B cell (primary cell): ENCODE measurements at regions not wholly inside any gene's neighbourhood (a gene's known extent, or its start where the extent isn't known, plus 50 kb on each side); places are given as distances from the start of the nearest gene placed in this dataset.

ENCODE experiments used
- ATAC-seq: fragments of 200-7000 bp; cut with Tn5 transposase; one replicate; pipeline ENCODE4 v1.10.0; 2021; ENCODE audit warnings: low read depth, mild to moderate bottlenecking, moderate number of reproducible peaks, moderate library complexity
- CTCF ChIA-PET: fragments of 350-600 bp; sonication (Branson Sonifier 250); formaldehyde crosslinking; loops from one replicate; lab custom pipeline; 2021; ENCODE audit warnings: antibody characterized with exemption, inconsistent platforms; lab: Charles Lee
- POLR2A ChIA-PET: fragments of 350-600 bp; sonication (Branson Sonifier 250); formaldehyde crosslinking; loops from one replicate; lab custom pipeline; 2021; ENCODE audit warnings: antibody characterized with exemption; lab: Charles Lee
- DNase-seq: peaks from one replicate; pipeline ENCODE4 v3.0.0; 2013
- H2AFZ ChIP-seq: 2 replicates; pipeline ENCODE4 v1.6.1; 2012; ENCODE audit warnings: mild to moderate bottlenecking, low read depth, low read length; ENCODE audit not compliant: insufficient read depth, poor library complexity, severe bottlenecking
- H3K27ac ChIP-seq, 2 donors: 1 replicate in 1 of 2; 2 replicates in 1 of 2; pipeline ENCODE4 v1.5.1; 2012 to 2013; ENCODE audit warnings: low read length in 2 of 2, mild to moderate bottlenecking in 2 of 2, moderate library complexity in 1 of 2
- H3K27me3 ChIP-seq, 4 experiments: fragments of 200-600 bp in 1 of 4; sonication (generic) in 1 of 4; replicated peaks in 1 of 4; 1 replicate in 2 of 4; 2 replicates in 2 of 4; pipeline versions ENCODE4 v1.6.1 to v1.7.0; 2013 to 2016; ENCODE audit warnings: low read length in 3 of 4, mild to moderate bottlenecking in 2 of 4, mixed read lengths in 1 of 4, moderate library complexity in 1 of 4; ENCODE audit not compliant: insufficient read depth in 4 of 4, control insufficient read depth in 3 of 4; ENCODE audit errors: control extremely low read depth in 1 of 4
- H3K36me3 ChIP-seq, 2 experiments: replicated peaks in 1 of 2; 1 replicate in 1 of 2; 2 replicates in 1 of 2; pipeline versions ENCODE4 v1.6.1 to v1.7.1; 2013; ENCODE audit warnings: low read length in 1 of 2; ENCODE audit not compliant: insufficient read depth in 2 of 2, control insufficient read depth in 1 of 2; ENCODE audit errors: control extremely low read depth in 1 of 2, extremely low read depth in 1 of 2
- H3K4me1 ChIP-seq, 2 donors: fragments of 200-600 bp in 1 of 2; sonication (generic) in 1 of 2; 1 replicate in 1 of 2; 2 replicates in 1 of 2; pipeline versions ENCODE4 v1.5.1 to v1.6.1; 2013 to 2017; ENCODE audit warnings: low read length in 2 of 2; ENCODE audit not compliant: control insufficient read depth in 2 of 2, insufficient read depth in 2 of 2
- H3K4me2 ChIP-seq: replicated peaks from 2 replicates; pipeline ENCODE3; 2012; ENCODE audit warnings: mild to moderate bottlenecking, low read depth, low read length; ENCODE audit not compliant: poor library complexity, severe bottlenecking
- H3K4me3 ChIP-seq, 5 experiments: fragments of 200-600 bp in 1 of 5; sonication (generic) in 1 of 5; 1 replicate in 3 of 5; 2 replicates in 2 of 5; pipeline versions ENCODE4 v1.5.1 to v1.7.0; 2011 to 2016; ENCODE audit warnings: low read length in 4 of 5, mild to moderate bottlenecking in 4 of 5, low read depth in 2 of 5, control low read depth in 1 of 5, moderate library complexity in 1 of 5; ENCODE audit not compliant: insufficient read depth in 1 of 5; ENCODE audit errors: control extremely low read depth in 1 of 5, extremely low read depth in 1 of 5
- H3K79me2 ChIP-seq: fragments of 200-600 bp; sonication (generic); one replicate; pipeline ENCODE4 v1.6.0; 2016; ENCODE audit warnings: low read length; ENCODE audit not compliant: control insufficient read depth, insufficient read depth
- H3K9ac ChIP-seq: fragments of 200-600 bp; sonication (generic); 2 replicates; pipeline ENCODE4 v1.6.1; 2017; ENCODE audit warnings: mild to moderate bottlenecking, low read length, moderate library complexity
- H3K9me3 ChIP-seq, 3 donors: one replicate each; pipeline versions ENCODE4 v1.6.1 to v1.7.1; 2013; ENCODE audit warnings: low read length in 2 of 3; ENCODE audit not compliant: control insufficient read depth in 2 of 3, insufficient read depth in 1 of 3; ENCODE audit errors: control extremely low read depth in 1 of 3
- H4K20me1 ChIP-seq: 2 replicates; pipeline ENCODE4 v1.6.0; 2012; ENCODE audit warnings: mild to moderate bottlenecking, low read length; ENCODE audit not compliant: insufficient read depth, control insufficient read depth, poor library complexity, severe bottlenecking
- H3K27ac Mint-ChIP-seq: one replicate; pipeline ENCODE4 v1.8.0; 2021; ENCODE audit warnings: mixed read lengths
- H3K27me3 Mint-ChIP-seq: one replicate; pipeline ENCODE4 v1.8.0; 2021; ENCODE audit warnings: mixed read lengths
- H3K4me1 Mint-ChIP-seq: one replicate; pipeline ENCODE4 v1.8.0; 2021; ENCODE audit warnings: mixed read lengths
- H3K4me3 Mint-ChIP-seq: one replicate; pipeline ENCODE4 v1.8.0; 2021; ENCODE audit warnings: mixed read lengths
- H3K9me3 Mint-ChIP-seq: one replicate; pipeline ENCODE4 v1.8.0; 2022; ENCODE audit warnings: mixed read lengths; ENCODE audit not compliant: insufficient read depth
- CTCF ChIP-seq: fragments of 200-600 bp; IDR thresholded peaks from one replicate; pipeline ENCODE4 v1.8.0; 2022; ENCODE audit warnings: antibody characterized with exemption, mild to moderate bottlenecking
- EZH2 ChIP-seq: IDR thresholded peaks from 2 replicates; pipeline ENCODE4 v1.6.1; 2012; ENCODE audit warnings: borderline replicate concordance, low read depth, mild to moderate bottlenecking, moderate library complexity, low read length; ENCODE audit not compliant: insufficient read depth, poor library complexity, severe bottlenecking
- WGBS: methylation state at CpG from one replicate; pipeline ENCODE4 v1.1.5; 2013; ENCODE audit warnings: missing lambda C conversion rate; ENCODE audit not compliant: insufficient coverage; 5-methylcytosine and 5-hydroxymethylcytosine counted together
- intact Hi-C: fragments of 100-400 bp; cut with micrococcal nuclease; formaldehyde crosslinking; loops from one replicate; pipeline ENCODE4 v1.10.0; 2022

GRCh38 chr6:113170454-113170853, 686.7 kb upstream of the MARCKS start:
- CTCF ChIA-PET: no interaction called here
- no peak overlapping the region for H3K4me3 ChIP-seq
- H3K79me2 ChIP-seq: no peaks in the 10 kb centered on the region
- no peak overlapping the region for H3K4me3 Mint-ChIP-seq
- no peaks in the 10 kb centered on the region for H3K27me3 Mint-ChIP-seq
- no peak overlapping the region for H3K4me2 ChIP-seq
- no peaks in the 10 kb centered on the region for H3K36me3 ChIP-seq
- H3K27me3 ChIP-seq: no peaks in the 10 kb centered on the region
- TF ChIP-seq EZH2 (no peak), CTCF (no peak)
- ATAC-seq (no peak), DNase-seq (no peak)
- H4K20me1 ChIP-seq: no peaks in the 10 kb centered on the region
- no peaks in the 10 kb centered on the region for H3K4me1 Mint-ChIP-seq
- H3K4me1 ChIP-seq: no peaks in the 10 kb centered on the region
- intact Hi-C loops: no loop called here
- no peak overlapping the region for H2AFZ ChIP-seq
- 100% methylated on average over 1 of the region's 1 CpG for WGBS
- H3K9ac ChIP-seq: no peak overlapping the region
- H3K9me3 Mint-ChIP-seq: peaks cover 4% of the 10 kb centered on the region
- no peaks in the 10 kb centered on the region for H3K9me3 ChIP-seq
- no peak overlapping the region for H3K27ac Mint-ChIP-seq
- POLR2A ChIA-PET: no interaction called here
- H3K27ac ChIP-seq: no peak overlapping the region

- CTCF ChIA-PET: no interaction called here
- intact Hi-C loops: no loop called here
- Histone ChIP-seq H2AFZ (no peak overlapping the region), H3K4me2 (no peak overlapping the region), H3K27me3 (no peaks in the 10 kb centered on the region), H4K20me1 (no peaks in the 10 kb centered on the region), H3K4me3 (no peak overlapping the region), H3K4me1 (no peaks in the 10 kb centered on the region), H3K9ac (no peak overlapping the region), H3K9me3 (no peaks in the 10 kb centered on the region), H3K79me2 (no peaks in the 10 kb centered on the region), H3K36me3 (no peaks in the 10 kb centered on the region), H3K27ac (no peak overlapping the region)
- no peak for ATAC-seq
- no peak overlapping the region for H3K27ac Mint-ChIP-seq
- H3K4me3 Mint-ChIP-seq: no peak overlapping the region
- WGBS: 75% methylated on average over 1 of the region's 3 CpGs
- POLR2A ChIA-PET: no interaction called here
- DNase-seq: no peak
- TF ChIP-seq CTCF (no peak), EZH2 (no peak)
- H3K27me3 Mint-ChIP-seq: no peaks in the 10 kb centered on the region
- peaks cover 4% of the 10 kb centered on the region for H3K9me3 Mint-ChIP-seq
- no peaks in the 10 kb centered on the region for H3K4me1 Mint-ChIP-seq
Observed at GRCh38 chr6:113171882-113172281, 685.3 kb upstream of the MARCKS start.
